ENCODE measurements at regions not wholly inside any gene's neighbourhood (a gene's known extent, or its start where the extent isn't known, plus 50 kb on each side); places are given as distances from the start of the nearest gene placed in this dataset.

DNA sequence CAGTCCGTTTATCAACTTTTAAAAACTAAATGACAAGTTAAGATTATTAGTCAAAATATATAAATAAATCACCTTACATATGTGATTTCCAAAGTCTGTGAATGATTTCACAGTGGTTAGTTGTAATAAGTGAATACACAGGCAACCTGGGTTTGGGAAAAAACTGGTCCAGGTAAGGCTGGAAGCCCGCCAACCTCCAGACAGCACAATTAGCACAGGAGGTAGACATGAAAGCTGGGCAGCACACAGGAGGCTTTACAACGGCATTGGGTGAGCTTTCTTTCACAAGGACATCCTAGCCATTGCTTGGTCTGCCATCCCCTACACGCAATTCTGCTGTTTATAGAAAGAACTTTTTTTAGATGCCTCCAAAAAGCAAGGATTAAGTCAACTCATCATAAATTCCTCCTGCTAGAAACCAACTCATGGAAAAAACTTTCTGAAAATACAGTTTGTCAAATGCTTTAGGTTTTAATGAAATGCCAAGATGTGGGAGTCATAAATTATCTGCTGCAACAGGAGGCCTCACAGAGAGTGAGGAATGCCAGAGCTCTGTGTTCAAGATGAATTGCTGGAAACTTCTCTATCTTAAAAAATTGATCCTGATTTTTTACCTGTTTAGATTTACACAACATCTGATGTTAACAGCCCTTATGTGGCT is 346.8 kb upstream of the NFE2L3 start:
- no peak for DNase-seq (ENCODE audit: low spot score)

DNA sequence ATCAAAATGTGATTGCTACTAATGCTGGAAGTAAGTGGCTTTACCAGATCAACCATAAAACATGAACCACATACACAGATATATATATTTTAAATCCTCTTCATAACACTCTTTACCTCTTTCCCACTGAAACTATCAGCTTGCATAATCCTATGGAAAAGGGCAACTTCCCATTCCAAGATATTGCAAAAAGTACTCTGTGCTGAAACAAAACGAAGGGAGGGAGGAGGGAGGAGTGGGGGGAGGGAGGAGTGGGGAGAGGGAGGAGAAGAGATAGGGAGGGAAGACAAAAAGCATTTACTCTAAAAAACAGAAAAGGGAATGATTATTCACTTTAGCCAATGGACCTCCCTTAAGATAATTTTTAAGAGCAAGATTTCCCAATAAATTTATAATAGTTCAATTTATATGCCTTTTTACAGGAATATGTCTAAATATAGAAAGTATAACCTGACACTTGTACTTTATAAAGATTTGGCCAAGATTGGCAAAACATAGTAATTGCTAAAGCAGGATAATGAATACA is 344.8 kb upstream of the NFE2L3 start:
- no peak for DNase-seq (ENCODE audit: low spot score)

DNA sequence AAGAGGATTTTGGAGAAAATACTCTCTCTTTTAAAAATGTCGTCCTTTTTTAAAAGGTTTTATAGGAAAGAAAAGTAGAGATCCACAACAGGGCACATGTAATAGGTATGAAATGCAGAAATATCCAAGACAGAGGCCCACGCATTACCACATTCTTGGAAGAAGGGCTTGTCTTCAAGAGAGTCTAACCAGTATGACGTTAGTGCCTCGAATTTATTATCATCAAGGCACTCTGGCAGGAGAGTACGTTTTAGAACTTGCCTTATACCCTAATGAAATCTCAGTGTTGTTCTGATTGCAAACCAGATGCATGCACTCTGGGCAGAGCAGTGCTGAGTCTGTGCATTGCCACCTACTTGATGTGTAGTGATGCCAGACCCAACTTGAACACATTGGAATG is 342.6 kb upstream of the NFE2L3 start:
- DNase-seq (ENCODE audit: low spot score), result no peak

DNA sequence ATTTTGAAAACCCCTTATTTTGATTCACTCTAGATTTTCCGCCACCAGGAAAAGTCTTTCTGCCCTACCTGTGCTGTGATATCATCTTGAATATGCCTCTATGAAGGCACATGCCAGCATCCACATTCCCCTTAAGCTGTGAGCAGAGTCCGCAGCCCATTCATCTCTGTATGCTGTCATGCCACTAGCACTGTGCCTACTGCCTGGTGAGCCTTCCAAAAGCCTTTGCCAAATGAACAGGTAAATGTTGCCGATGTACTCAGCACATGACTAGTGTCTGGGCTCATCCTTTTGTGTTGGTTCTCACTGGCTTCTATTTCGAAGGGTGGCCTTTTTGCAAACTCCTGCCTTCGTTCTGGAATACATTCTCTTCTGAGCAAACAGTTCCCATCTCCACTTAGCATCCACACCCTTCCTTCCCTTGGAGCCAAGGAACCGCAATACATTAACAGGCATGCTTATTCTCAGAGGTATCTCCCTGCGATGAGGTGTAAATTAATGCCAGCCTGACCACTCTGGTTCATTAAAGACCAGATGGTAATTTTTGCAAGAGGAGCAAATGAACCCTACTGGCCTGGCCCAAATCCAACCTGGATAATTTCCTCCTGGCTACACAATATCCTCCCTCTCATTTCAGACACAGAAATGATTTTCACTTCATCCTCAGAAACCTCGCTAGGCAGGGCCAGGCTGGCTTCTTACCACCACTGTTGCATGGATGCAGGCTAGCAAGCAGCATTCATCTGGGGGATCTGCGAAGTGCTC is 339.7 kb upstream of the NFE2L3 start:
- DNase-seq (ENCODE audit: low spot score), result no peak

DNA sequence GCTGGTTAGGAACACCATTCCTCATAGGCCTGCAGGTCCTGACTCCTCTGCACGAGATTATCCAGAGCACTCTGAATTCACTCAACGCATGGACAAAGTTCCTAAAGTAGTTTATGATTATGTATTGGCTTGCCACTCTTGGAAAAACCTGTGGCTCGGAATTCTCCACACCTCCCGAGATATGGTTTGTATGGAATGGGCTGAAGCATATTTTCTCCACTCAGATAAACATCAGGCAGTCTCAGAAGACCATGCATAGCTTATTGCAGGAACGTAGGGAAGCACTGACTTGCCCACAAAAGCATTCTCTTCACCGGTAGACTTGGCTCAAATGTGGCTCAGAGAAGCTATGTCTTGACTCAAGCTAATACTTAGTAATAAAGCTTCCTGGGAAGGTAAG is 338.6 kb upstream of the NFE2L3 start:
- DNase-seq (ENCODE audit: low spot score), result no peak

DNA sequence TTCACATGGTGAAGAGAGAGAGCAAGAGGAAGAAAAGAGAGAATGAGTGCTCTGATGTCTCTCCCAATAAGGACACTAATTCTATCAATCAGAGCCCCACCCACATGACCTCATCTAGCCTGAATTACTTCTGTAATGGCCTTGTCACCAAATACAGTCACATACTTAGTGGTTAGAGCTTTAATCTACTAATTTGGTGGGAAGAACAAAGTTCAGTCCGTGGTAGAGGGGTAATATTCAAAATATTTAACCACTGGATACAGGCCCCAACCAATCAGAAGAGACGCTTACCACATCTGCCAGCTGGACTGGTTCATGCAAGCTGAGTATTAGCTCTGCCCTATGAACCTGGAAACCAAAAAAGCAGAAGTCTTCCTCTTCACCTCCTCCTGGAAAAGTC is 336.3 kb upstream of the NFE2L3 start:
- no peak for DNase-seq (ENCODE audit: low spot score)

DNA sequence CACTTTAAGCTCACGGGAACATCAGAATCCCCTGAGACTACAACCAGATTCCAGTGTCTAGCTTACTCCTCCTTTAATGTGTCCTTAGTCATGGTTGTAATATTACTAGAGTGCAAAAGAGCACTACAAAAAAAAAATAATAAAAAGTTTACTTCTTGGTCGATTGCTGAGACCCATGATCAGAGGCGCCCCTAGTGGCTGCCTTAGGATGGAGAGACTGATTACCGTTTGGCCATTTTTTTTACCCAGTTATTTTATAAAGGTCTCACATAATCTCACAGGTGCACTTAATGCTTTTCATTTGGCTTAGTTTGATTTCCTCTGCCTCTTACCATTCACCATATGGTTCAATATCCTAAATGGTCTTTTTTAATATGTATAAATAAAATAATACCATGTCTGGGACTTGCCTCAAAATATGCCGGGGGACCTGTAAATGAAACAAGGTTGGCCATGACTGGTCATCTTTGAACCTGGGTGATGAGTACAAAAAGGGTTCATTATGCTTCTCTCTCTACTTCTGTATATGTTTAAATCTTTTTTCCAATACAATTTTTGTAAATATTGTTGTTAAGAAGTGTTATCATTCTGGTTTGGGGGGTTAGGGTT is 331.5 kb upstream of the NFE2L3 start:
- DNase-seq (ENCODE audit: low spot score), result no peak

DNA sequence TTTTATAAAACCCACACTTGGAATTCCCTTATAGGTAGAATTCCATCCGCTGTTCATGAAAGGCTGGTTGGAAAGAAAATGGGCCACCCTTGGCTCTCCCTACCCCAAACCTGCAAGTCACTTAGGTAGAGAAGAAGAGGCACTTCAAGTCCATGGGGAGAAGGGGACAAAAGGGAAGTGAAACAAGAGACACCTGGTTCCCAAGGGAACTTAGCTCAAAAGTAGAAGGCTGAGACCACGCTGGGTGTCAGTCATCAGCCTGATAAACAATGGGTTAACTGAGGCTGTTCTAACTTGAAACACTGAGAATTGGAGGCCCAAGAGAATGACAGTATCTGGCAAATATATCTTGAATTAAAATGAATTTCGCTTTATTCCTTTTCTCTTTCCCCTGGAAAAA is 330.8 kb upstream of the NFE2L3 start:
- DNase-seq (ENCODE audit: low spot score), result no peak

DNA sequence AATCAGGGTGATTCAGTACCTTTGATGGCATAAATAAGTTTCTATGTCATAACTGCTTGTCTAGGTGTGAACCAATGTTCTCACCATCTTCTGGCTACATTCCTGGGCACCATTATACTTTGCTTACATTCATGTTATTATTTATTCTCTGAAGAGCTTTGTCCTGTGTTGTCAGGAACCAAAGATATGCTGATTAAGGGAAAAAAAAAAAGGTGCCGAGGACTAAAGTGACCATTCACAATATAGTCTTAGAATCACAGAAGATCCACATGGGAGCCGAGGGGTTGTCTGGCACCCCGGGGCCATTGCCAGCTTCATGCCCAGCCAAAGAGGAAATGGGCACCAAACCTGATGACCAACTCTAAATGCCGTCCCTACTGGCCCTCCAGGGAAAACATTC is 329.2 kb upstream of the NFE2L3 start:
- DNase-seq (ENCODE audit: low spot score), result no peak

DNA sequence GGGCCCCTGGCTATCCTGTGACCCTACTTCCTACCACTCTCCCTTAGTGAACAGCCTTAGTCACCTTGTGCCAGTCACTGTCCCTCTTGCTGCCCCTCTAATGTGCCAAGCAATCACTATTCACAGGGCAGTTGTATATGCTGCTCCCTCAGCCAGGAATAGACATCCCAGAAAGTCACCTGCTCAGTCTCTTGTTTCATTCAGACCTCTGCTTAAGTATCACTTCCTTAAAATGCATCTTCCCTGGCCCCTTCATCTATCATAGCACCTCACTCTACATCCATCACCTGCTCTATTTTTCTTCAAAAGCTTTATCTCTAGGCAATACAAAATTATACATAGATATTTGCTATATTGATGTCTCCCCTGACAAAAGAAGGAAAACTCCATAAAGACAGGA is 328.4 kb upstream of the NFE2L3 start:
- DNase-seq (ENCODE audit: low spot score), result no peak

DNA sequence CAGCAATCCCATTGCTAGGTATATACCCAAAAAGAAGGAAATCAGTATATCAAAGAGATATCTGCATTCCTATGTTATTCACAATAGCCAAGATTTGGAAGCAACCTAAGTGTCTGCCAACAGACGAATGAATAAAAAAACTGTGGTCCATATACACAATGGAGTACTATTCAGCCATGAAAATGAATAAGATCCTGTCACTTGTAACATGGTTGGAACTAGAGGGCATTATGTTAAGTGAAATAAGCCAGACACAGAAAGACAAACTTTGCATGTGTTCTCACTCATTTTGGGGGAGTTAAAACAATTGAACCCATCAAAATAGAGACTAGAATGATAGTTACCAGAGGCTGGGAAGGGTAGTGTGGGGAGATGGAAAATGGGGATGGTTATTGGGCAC is 323.5 kb upstream of the NFE2L3 start:
- no peak for DNase-seq (ENCODE audit: low spot score)

DNA sequence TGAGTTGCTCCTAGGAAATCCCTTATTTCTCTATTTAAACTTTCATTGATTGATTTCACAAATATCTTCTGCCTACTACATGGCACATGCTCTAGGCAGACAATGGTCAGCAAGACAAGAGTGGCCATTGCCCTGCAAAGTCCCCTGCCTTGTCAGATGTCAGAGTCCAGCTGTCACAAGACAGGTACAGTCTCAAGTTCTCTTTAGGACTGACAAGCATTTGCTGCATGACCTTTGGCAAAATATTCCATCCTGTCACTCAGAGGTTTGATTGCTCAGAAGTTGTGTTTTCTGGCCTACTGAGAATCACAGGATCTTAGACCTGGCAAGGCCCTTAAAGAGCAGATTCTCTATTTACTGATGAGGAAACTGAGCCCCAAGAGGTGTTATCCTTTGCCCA is 322.3 kb upstream of the NFE2L3 start:
- no peak for DNase-seq (ENCODE audit: low spot score)

DNA sequence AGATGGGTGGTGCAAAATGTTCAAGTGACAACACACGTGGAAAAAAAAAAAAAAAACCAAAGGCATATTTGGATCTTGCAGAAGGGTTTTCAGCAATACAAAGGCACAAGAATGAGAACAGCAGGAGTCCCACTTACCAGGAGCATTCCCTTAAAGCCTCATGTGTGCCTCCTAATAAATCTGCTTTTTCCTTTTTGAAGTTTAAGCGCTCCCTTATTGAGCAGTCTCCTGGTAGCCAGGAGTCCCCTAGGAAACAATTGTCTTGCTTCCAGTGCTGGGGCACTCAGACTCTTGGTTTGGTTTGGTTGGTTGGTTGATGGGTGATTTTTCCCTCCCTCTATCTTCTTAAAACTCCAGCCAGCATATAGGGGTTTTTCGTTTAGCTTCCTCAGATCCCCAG is 321.8 kb upstream of the NFE2L3 start:
- no peak for DNase-seq (ENCODE audit: low spot score)

DNA sequence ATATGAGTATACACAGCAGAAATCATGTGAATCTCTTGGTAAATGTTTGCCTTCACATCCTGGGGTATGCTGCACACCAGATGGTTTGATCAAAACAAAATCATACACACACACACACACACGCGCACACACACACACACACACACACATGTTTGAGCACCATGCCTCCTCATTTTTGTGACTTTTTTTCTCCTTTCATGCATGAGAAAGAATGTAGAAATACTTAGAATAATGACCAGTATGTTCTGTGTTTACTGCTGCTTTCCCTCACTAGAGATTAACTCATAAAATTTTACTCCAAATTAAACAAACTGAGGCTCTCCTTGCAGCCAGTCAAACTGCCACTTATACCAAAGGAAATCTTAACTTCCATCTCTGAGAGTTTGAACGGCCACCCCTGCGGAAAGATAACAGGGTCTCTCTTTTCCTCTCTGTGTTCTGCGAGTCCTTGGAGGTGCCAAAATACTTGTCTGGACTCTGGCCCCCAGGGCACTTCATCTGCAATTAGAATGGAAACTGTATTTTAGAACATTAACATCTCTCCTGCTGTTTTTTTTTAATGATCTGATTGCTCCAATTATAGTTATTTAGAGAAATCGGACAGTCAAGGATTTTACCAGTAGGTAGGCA is 320.8 kb upstream of the NFE2L3 start:
- DNase-seq (ENCODE audit: low spot score), result no peak

DNA sequence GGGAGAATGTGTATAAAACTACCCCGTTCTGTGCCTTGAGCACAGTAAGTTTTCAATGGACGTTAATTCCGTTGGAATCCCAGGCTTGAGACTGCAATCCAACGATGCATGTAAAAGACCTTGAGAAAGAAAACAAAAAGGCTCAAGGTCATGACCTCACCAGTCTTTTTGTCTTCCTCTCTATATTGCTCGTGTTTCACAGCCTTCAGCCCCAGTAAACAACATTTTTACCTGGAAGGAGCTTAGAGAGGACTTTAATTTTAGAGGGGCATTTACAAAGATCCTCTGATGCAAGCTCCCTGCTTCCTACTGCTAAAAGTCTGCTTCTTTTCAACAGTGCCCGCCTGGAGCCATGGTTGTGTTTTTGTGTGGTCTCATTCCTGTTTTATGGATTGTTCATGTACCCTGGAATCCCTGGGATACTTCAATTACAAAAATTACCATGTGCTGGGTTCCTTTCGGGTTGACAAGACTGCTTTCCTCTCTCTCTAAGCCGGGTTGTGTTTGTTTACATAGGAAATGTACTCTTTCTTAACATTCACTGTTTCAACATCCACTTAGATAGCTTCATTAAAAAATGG is 320.1 kb upstream of the NFE2L3 start:
- no peak for DNase-seq (ENCODE audit: low spot score)

DNA sequence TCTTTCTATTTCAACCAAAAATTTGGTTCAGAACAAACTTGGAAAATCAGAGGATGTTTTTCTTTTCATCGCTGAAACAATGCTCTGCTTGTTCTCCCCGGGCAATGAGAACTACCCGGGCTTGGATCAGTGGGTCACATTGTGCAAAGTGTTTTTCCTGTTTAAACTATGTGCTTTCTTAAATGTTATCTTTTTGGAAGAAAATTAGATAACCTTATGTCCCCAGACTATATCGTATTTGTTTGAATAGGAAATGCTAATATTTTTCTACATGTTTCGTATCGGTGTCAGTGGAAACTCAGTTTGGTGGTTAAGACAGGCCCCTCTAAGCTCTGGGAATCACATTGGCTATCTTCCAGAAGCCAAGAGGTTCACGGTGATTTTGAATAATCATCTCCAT is 319.5 kb upstream of the NFE2L3 start:
- DNase-seq (ENCODE audit: low spot score), result no peak

DNA sequence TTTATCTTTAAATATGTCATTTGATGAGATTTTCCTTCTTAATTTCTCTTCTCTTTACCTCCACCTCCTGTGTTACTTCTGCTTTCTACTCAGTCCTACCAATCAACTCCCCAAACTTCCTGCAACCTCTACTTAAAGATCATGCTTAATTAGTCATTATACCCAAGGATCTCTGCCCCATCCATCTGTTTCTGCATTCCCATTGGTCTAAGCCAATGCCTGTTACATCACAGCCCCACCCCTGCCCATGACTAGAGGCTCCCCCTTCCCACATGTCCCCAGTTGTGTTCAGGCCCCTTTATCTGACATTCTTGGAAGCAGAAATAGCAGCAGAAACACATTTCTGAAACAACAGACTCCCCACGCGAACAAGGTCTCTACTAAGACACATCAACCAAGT is 319.1 kb upstream of the NFE2L3 start:
- DNase-seq (ENCODE audit: low spot score), result no peak

DNA sequence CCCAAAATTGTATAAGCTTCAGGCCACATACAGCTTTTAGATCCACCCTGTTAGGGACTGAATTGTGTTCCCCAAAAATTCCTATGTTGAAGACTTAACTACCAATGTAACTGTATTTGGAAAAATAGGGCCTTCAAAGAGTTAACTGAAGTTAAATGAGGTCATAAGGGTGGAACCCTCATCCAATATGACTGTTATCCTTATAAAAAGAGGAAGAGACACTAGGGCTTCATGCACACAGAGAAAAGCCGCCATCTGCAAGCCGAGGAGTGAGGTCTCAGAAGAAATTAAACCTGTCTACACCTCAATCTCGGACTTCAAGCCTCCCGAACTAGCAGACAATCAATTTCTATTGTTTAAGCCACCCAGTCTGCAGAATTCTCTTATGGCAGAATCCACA is 317.9 kb upstream of the NFE2L3 start:
- DNase-seq (ENCODE audit: low spot score), result no peak

DNA sequence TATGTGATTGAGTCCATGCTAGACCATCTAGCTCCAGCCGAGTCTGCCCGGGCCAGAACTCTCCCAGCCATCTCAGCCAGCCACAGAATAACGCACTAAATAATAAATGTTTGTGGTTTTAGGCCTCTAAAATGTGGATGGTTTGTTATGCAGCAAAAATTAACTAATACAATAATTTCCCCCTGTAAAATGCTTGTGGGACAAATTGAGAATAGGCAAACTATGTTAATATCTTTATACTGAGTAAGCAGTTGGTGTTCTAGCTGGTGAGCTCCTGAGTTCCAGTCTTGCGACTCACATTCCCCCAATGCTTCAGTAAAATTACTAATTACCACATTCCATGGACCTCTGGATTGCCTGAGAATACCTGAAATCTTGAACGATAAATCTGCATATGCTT is 316.8 kb upstream of the NFE2L3 start:
- no peak for DNase-seq (ENCODE audit: low spot score)

DNA sequence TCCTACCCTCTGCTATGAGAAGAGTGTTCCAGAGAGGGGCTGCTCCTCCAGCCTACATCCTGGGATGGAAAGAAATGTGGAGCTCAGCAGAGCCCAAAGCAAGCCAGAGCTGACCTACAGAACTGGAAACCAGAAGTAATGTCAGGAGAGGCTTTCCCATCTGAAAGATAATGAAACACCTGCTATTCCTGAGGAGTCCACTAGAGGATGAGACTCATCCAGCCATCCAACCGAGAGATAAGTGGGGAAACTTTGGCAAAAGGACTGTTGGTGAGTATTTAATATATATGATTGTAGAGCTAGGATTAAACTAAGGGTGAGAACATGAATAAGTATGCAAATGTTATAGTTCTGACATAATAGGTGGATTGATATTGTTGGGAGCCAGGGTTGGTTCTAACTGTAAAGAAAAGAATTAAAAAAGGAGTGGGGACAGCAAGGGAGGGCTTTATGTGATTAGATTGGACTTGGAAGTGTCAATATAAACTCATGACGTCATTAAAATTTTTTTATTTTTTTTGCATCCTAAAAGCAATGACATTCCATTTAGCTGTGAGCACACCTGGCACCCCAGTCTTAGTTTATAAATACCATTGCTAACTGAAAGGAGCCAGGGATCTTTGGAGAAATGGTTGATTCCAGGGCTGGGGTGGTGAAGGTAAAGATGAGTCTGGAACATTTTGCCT is 312.8 kb upstream of the NFE2L3 start:
- no peak for DNase-seq (ENCODE audit: low spot score)

DNA sequence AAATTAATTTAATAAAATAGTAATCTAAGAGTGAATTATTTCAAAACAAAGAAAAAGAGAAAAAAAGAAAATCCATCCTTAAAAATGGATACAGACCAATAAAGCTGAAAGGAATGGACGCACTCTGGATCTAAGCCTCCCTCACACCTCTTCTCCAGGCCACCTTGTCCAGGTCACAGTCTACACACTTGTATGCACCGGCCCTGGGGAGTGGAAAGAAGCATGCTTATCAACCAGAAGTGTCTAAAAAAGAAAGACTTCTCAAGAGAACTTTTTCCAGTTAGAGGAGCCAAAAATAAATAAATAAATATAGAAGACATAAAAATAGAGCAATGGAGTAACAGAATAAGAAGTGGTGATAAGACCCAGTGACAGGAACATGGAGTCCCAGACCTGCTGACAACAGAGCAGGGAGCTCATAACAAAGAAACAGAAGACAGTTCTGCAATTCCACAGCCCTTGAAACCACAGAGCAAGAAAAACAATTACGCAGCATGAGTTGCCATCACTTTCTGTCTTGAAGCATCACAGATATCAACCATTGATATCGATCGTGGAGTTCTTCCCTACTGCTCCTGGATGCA is 311.7 kb upstream of the NFE2L3 start:
- no peak for DNase-seq (ENCODE audit: low spot score)
